Tibial nerve (tissue), 4 donors: ENCODE measurements at regions not wholly inside any gene's neighbourhood (a gene's known extent, or its start where the extent isn't known, plus 50 kb on each side); places are given as distances from the start of the nearest gene placed in this dataset.

ENCODE experiments used
- CTCF ChIP-seq, 5 experiments: fragments of 200-600 bp in 3 of 5; fragments of 450-650 bp in 2 of 5; sonication (generic) in 3 of 5; IDR thresholded peaks; one replicate each; pipeline ENCODE4 v1.5.1; 2016 to 2019; ENCODE audit warnings: antibody characterized with exemption in 5 of 5, mild to moderate bottlenecking in 3 of 5, moderate library complexity in 2 of 5
- EP300 ChIP-seq, 2 donors: sonication (generic); formaldehyde crosslinking; IDR thresholded peaks; one replicate each; pipeline ENCODE4 v1.6.1; 2017; ENCODE audit warnings: antibody characterized with exemption in 2 of 2, mild to moderate bottlenecking in 1 of 2

GRCh38 chr2:81389203-81389602 lies 1084.7 kb upstream of the LRRTM1 start:
- TF ChIP-seq CTCF (IDR thresholded peaks at IDR 0.05), result no peak
- no peak for TF ChIP-seq EP300 (IDR thresholded peaks at IDR 0.05)
